D721Med (cell line): ENCODE measurements at regions not wholly inside any gene's neighbourhood (a gene's known extent, or its start where the extent isn't known, plus 50 kb on each side); places are given as distances from the start of the nearest gene placed in this dataset.
A peak's percentile ranks its signal among the peaks of the same experiment; 100 is the strongest.

Experiments
- DNase-seq: peaks from one replicate; pipeline ENCODE4 v3.0.0; 2011; ENCODE audit warnings: low spot score; ENCODE audit not compliant: insufficient read length
- FAIRE-seq: peaks from 2 replicates; lab custom pipeline; 2011; peaks lifted over from hg19 to GRCh38; lab: Jason Lieb, UNC
- CTCF ChIP-seq: IDR thresholded peaks from 2 replicates; pipeline ENCODE4 v1.5.1; 2012; ENCODE audit warnings: mild to moderate bottlenecking, control low read depth; ENCODE audit not compliant: insufficient read depth; ENCODE audit errors: missing control alignments

- FAIRE-seq = no peak
- peak; percentile 42 for TF ChIP-seq CTCF
- DNase-seq = no peak
Observed at GRCh38 chr2:203650860-203651613, 55.4 kb upstream of the CD28 start.

GRCh38 chr2:203651621-203652020 is 54.8 kb upstream of the CD28 start:
- no peak for DNase-seq
- FAIRE-seq = no peak
- TF ChIP-seq CTCF = no peak

- DNase-seq = no peak
- FAIRE-seq = no peak
- TF ChIP-seq CTCF = no peak
Observed at GRCh38 chr2:203654826-203655225, 51.6 kb upstream of the CD28 start.

GRCh38 chr2:203656522-203657287 is 49.7 kb upstream of the CD28 start:
- DNase-seq (no peak), FAIRE-seq (no peak)
- TF ChIP-seq CTCF = no peak
